HCT116 (cell line): ENCODE measurements at regions not wholly inside any gene's neighbourhood (a gene's known extent, or its start where the extent isn't known, plus 50 kb on each side); places are given as distances from the start of the nearest gene placed in this dataset.

ENCODE experiments used
- CBX3 ChIP-seq: IDR thresholded peaks from 2 replicates; pipeline ENCODE4 v1.6.1; 2012; ENCODE audit warnings: low read depth
- EZH2 ChIP-seq: fragments of 200-600 bp; sonication (generic); IDR thresholded peaks from 2 replicates; pipeline ENCODE4 v1.6.1; 2017; ENCODE audit warnings: antibody characterized with exemption, mixed run types
- POLR2A ChIP-seq: IDR thresholded peaks from 2 replicates; pipeline ENCODE4 v1.7.0; 2011; ENCODE audit warnings: borderline replicate concordance; ENCODE audit not compliant: insufficient read depth, insufficient read length; ENCODE audit errors: extremely low read depth
- POLR2AphosphoS5 ChIP-seq: IDR thresholded peaks from 2 replicates; pipeline ENCODE4 v1.6.1; 2011; ENCODE audit warnings: mild to moderate bottlenecking, low read depth, low read length, moderate library complexity
- YY1 ChIP-seq: IDR thresholded peaks from 2 replicates; pipeline ENCODE4 v1.6.1; 2011; ENCODE audit warnings: low read length, low read depth, moderate library complexity, mild to moderate bottlenecking; ENCODE audit not compliant: insufficient replicate concordance; ENCODE audit errors: extremely low read depth
- ZFX ChIP-seq: fragments of 450-650 bp; IDR thresholded peaks from 2 replicates; pipeline ENCODE4 v1.6.1; 2017
- ZNF274 ChIP-seq: fragments of 200-500 bp; sonication (Bioruptor generic); IDR thresholded peaks from 2 replicates; pipeline ENCODE4 v1.6.1; 2014; ENCODE audit warnings: mild to moderate bottlenecking, low read depth, low read length, inconsistent platforms
- TF ChIP-seq, protein P1 (sequence below), 3 experiments: fragments of 200-600 bp in 1 of 3; sonication (generic) in 1 of 3; IDR thresholded peaks in 2 of 3; conservative IDR thresholded peaks in 1 of 3; 2 replicates each; pipeline ENCODE4 v1.5.1; 2012 to 2017; ENCODE audit warnings: low read depth in 2 of 3, low read length in 2 of 3, antibody characterized with exemption in 1 of 3, borderline replicate concordance in 1 of 3, control low read depth in 1 of 3, mild to moderate bottlenecking in 1 of 3, mixed read lengths in 1 of 3, mixed run types in 1 of 3, moderate library complexity in 1 of 3; ENCODE audit not compliant: insufficient read depth in 1 of 3
- TF ChIP-seq, protein P2 (sequence below): IDR thresholded peaks from 2 replicates; pipeline ENCODE4 v1.6.1; 2012; ENCODE audit warnings: low read depth
- TF ChIP-seq, protein P3 (sequence below): IDR thresholded peaks from 2 replicates; pipeline ENCODE4 v1.6.1; 2012

DNA sequence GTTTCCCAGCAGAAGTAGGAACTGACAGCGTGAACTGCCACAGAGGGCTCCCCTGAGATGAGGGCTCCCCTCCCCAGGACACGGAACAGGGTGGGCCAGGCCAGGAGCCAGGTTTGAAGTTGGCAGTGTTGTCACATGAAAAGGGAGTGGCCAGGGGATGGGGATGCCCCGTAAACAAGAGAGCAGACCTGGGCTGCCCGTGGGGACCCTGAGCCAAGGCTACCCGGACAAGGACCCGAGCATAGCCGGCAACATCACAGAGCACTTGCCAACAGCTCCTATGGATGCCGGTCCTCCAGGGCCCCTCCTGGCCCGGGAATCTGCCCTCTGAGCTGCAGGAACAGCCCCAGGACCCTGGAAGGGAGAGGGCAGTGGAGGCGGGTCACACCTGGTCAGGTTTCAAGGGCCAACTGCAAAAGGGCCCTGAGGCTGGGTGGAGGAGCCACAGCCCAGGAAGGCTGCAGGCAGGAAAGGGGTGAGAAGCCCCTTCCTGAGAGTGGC is 102.1 kb downstream of the CPZ start:
- TF ChIP-seq, protein P1, sequence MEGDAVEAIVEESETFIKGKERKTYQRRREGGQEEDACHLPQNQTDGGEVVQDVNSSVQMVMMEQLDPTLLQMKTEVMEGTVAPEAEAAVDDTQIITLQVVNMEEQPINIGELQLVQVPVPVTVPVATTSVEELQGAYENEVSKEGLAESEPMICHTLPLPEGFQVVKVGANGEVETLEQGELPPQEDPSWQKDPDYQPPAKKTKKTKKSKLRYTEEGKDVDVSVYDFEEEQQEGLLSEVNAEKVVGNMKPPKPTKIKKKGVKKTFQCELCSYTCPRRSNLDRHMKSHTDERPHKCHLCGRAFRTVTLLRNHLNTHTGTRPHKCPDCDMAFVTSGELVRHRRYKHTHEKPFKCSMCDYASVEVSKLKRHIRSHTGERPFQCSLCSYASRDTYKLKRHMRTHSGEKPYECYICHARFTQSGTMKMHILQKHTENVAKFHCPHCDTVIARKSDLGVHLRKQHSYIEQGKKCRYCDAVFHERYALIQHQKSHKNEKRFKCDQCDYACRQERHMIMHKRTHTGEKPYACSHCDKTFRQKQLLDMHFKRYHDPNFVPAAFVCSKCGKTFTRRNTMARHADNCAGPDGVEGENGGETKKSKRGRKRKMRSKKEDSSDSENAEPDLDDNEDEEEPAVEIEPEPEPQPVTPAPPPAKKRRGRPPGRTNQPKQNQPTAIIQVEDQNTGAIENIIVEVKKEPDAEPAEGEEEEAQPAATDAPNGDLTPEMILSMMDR (IDR thresholded peaks at IDR 0.05 in 2 of 3, conservative IDR thresholded peaks at IDR 0.05 in 1 of 3; ENCODE audit: borderline replicate concordance in 1 of 3, insufficient read depth in 1 of 3, low read depth in 2 of 3, low read length in 2 of 3) = no peak
- TF ChIP-seq POLR2A (no peak), ZNF274 (no peak), POLR2AphosphoS5 (no peak), CBX3 (no peak), ZFX (no peak), EZH2 (no peak), YY1 (no peak)
- TF ChIP-seq, protein P2, sequence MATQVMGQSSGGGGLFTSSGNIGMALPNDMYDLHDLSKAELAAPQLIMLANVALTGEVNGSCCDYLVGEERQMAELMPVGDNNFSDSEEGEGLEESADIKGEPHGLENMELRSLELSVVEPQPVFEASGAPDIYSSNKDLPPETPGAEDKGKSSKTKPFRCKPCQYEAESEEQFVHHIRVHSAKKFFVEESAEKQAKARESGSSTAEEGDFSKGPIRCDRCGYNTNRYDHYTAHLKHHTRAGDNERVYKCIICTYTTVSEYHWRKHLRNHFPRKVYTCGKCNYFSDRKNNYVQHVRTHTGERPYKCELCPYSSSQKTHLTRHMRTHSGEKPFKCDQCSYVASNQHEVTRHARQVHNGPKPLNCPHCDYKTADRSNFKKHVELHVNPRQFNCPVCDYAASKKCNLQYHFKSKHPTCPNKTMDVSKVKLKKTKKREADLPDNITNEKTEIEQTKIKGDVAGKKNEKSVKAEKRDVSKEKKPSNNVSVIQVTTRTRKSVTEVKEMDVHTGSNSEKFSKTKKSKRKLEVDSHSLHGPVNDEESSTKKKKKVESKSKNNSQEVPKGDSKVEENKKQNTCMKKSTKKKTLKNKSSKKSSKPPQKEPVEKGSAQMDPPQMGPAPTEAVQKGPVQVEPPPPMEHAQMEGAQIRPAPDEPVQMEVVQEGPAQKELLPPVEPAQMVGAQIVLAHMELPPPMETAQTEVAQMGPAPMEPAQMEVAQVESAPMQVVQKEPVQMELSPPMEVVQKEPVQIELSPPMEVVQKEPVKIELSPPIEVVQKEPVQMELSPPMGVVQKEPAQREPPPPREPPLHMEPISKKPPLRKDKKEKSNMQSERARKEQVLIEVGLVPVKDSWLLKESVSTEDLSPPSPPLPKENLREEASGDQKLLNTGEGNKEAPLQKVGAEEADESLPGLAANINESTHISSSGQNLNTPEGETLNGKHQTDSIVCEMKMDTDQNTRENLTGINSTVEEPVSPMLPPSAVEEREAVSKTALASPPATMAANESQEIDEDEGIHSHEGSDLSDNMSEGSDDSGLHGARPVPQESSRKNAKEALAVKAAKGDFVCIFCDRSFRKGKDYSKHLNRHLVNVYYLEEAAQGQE = no peak
- TF ChIP-seq, protein P3, sequence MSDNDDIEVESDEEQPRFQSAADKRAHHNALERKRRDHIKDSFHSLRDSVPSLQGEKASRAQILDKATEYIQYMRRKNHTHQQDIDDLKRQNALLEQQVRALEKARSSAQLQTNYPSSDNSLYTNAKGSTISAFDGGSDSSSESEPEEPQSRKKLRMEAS = no peak
